Liver (tissue), 8 donors: ENCODE measurements at regions not wholly inside any gene's neighbourhood (a gene's known extent, or its start where the extent isn't known, plus 50 kb on each side); places are given as distances from the start of the nearest gene placed in this dataset.

Experiments
- DNase-seq: peaks from one replicate; pipeline ENCODE4 v3.0.0-alpha.2; 2017; ENCODE audit warnings: low spot score
- H3K27ac ChIP-seq, 2 donors: one replicate each; pipeline ENCODE4 v1.7.0; 2013; ENCODE audit warnings: inconsistent platforms in 2 of 2, low read length in 2 of 2, control low read depth in 1 of 2, low read depth in 1 of 2, mild to moderate bottlenecking in 1 of 2
- H3K27me3 ChIP-seq, 4 donors: one replicate each; pipeline versions ENCODE4 v1.6.1 to v1.7.0; 2013; ENCODE audit warnings: low read length in 3 of 4, inconsistent platforms in 1 of 4, mild to moderate bottlenecking in 1 of 4, moderate library complexity in 1 of 4; ENCODE audit not compliant: control insufficient read depth in 4 of 4, insufficient read depth in 4 of 4
- H3K36me3 ChIP-seq, 4 donors: one replicate each; pipeline versions ENCODE4 v1.6.1 to v1.7.0; 2013; ENCODE audit warnings: low read length in 3 of 4, mild to moderate bottlenecking in 3 of 4, low read depth in 1 of 4, moderate library complexity in 1 of 4; ENCODE audit not compliant: control insufficient read depth in 4 of 4, insufficient read depth in 3 of 4
- H3K4me1 ChIP-seq, 4 donors: one replicate each; pipeline versions ENCODE4 v1.6.1 to v1.7.0; 2013; ENCODE audit warnings: low read length in 3 of 4, mild to moderate bottlenecking in 3 of 4, moderate library complexity in 1 of 4; ENCODE audit not compliant: control insufficient read depth in 4 of 4, insufficient read depth in 4 of 4
- H3K4me3 ChIP-seq, 3 donors: one replicate each; pipeline versions ENCODE4 v1.6.1 to v1.7.0; 2013; ENCODE audit warnings: low read length in 3 of 3, control low read depth in 1 of 3, low read depth in 1 of 3, mild to moderate bottlenecking in 1 of 3
- H3K9ac ChIP-seq, 2 donors: one replicate each; pipeline ENCODE4 v1.7.0; 2013; ENCODE audit warnings: low read length in 2 of 2, mild to moderate bottlenecking in 2 of 2, moderate library complexity in 2 of 2, control low read depth in 1 of 2, low read depth in 1 of 2
- H3K9me3 ChIP-seq, 4 donors: one replicate each; pipeline versions ENCODE4 v1.6.1 to v1.7.0; 2013; ENCODE audit warnings: low read length in 3 of 4; ENCODE audit not compliant: control insufficient read depth in 4 of 4
- ATF3 ChIP-seq: IDR thresholded peaks from 2 replicates; pipeline ENCODE4 v1.6.1; 2016; ENCODE audit warnings: antibody characterized with exemption
- FOXA1 ChIP-seq: IDR thresholded peaks from 2 replicates; pipeline ENCODE4 v1.6.1; 2016; ENCODE audit warnings: antibody characterized with exemption
- FOXA2 ChIP-seq: IDR thresholded peaks from 2 replicates; pipeline ENCODE4 v1.6.1; 2016; ENCODE audit warnings: antibody characterized with exemption
- GABPA ChIP-seq, 2 donors: IDR thresholded peaks in 1 of 2; conservative IDR thresholded peaks in 1 of 2; 2 replicates each; pipeline ENCODE4 v1.6.1; 2016; ENCODE audit warnings: antibody characterized with exemption in 2 of 2, mild to moderate bottlenecking in 1 of 2, moderate library complexity in 1 of 2
- HNF4A ChIP-seq, 2 donors: conservative IDR thresholded peaks; 2 replicates each; pipeline ENCODE4 v1.6.1; 2016; ENCODE audit warnings: antibody characterized with exemption in 2 of 2, mild to moderate bottlenecking in 2 of 2
- HNF4G ChIP-seq: IDR thresholded peaks from 2 replicates; pipeline ENCODE4 v1.6.1; 2016; ENCODE audit warnings: antibody characterized with exemption
- JUND ChIP-seq, 2 donors: IDR thresholded peaks; 2 replicates each; pipeline ENCODE4 v1.6.1; 2016; ENCODE audit warnings: antibody characterized with exemption in 2 of 2
- MAX ChIP-seq: IDR thresholded peaks from 2 replicates; pipeline ENCODE4 v1.6.1; 2016; ENCODE audit warnings: antibody characterized with exemption
- NR2F2 ChIP-seq: IDR thresholded peaks from 2 replicates; pipeline ENCODE4 v1.6.1; 2016; ENCODE audit warnings: antibody characterized with exemption
- RAD21 ChIP-seq, 2 donors: IDR thresholded peaks; 2 replicates each; pipeline ENCODE4 v1.6.1; 2016; ENCODE audit warnings: antibody characterized with exemption in 2 of 2, mild to moderate bottlenecking in 2 of 2
- REST ChIP-seq: IDR thresholded peaks from 2 replicates; pipeline ENCODE4 v1.6.1; 2016; ENCODE audit warnings: antibody characterized with exemption, mild to moderate bottlenecking
- SP1 ChIP-seq: IDR thresholded peaks from 2 replicates; pipeline ENCODE4 v1.6.1; 2018; ENCODE audit warnings: antibody characterized with exemption, mild to moderate bottlenecking
- TAF1 ChIP-seq: conservative IDR thresholded peaks from 2 replicates; pipeline ENCODE4 v1.6.1; 2016; ENCODE audit warnings: antibody characterized with exemption, mild to moderate bottlenecking
- YY1 ChIP-seq: IDR thresholded peaks from 2 replicates; pipeline ENCODE4 v1.6.1; 2016; ENCODE audit warnings: antibody characterized with exemption, mild to moderate bottlenecking
- ZBTB33 ChIP-seq: IDR thresholded peaks from 2 replicates; pipeline ENCODE4 v1.6.1; 2016; ENCODE audit warnings: antibody characterized with exemption
- WGBS: extraction: QIAGEN DNeasy Blood & Tissue Kit; methylation state at CpG from one replicate; pipeline ENCODE4 v1.1.7; 2013; 5-methylcytosine and 5-hydroxymethylcytosine counted together
- TF ChIP-seq, protein P1 (sequence below): fragments of 150-350 bp; IDR thresholded peaks from 2 replicates; pipeline ENCODE4 v1.5.1; 2017; ENCODE audit warnings: improper control_type of control experiment, low read depth, low read length; ENCODE audit not compliant: missing input control
- donor health status: healthy.
- donor health status: healthy.
- donor health status: healthy.
- donor health status: healthy.
- donor health status: healthy.

DNA sequence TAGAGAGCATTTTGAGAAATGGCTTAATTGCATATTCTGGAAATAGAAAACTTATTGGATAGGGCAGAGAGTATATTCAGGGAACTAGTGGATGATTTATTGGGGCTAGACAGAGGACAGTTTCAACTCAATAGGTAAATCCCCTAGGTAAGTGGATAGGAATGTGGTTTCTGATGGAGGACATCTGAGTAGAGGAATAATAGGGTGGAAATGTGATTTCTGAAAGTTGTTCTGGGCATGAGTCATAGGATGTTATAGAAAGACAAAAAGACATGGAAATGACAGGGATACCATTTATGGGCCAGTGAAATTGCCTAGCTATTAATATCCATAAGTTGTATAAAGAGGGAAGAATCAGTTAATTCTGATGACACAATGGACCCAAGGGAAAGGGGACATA, 563.3 kb upstream of the GOLIM4 start:
- no peaks in the 10 kb centered on the region for H3K9me3 ChIP-seq
- no peak for DNase-seq
- no peak overlapping the region for H3K9ac ChIP-seq
- no peak overlapping the region for H3K27ac ChIP-seq
- no peaks in the 10 kb centered on the region for H3K36me3 ChIP-seq
- H3K27me3 ChIP-seq, result no peaks in the 10 kb centered on the region
- no peaks in the 10 kb centered on the region for H3K4me1 ChIP-seq
- H3K4me3 ChIP-seq, result no peak overlapping the region
- TF ChIP-seq HNF4A (conservative IDR thresholded peaks at IDR 0.05) (no peak), YY1 (no peak), FOXA2 (no peak), FOXA1 (no peak), JUND (IDR thresholded peaks at IDR 0.05) (no peak), NR2F2 (no peak)
- TF ChIP-seq, protein P1, sequence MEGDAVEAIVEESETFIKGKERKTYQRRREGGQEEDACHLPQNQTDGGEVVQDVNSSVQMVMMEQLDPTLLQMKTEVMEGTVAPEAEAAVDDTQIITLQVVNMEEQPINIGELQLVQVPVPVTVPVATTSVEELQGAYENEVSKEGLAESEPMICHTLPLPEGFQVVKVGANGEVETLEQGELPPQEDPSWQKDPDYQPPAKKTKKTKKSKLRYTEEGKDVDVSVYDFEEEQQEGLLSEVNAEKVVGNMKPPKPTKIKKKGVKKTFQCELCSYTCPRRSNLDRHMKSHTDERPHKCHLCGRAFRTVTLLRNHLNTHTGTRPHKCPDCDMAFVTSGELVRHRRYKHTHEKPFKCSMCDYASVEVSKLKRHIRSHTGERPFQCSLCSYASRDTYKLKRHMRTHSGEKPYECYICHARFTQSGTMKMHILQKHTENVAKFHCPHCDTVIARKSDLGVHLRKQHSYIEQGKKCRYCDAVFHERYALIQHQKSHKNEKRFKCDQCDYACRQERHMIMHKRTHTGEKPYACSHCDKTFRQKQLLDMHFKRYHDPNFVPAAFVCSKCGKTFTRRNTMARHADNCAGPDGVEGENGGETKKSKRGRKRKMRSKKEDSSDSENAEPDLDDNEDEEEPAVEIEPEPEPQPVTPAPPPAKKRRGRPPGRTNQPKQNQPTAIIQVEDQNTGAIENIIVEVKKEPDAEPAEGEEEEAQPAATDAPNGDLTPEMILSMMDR, result no peak

- H3K4me3 ChIP-seq, result no peak overlapping the region
- H3K4me1 ChIP-seq, result no peaks in the 10 kb centered on the region
- TF ChIP-seq ATF3 (no peak), RAD21 (IDR thresholded peaks at IDR 0.05) (no peak), ZBTB33 (no peak), SP1 (no peak), HNF4G (no peak), FOXA1 (no peak), TAF1 (no peak), FOXA2 (no peak), JUND (IDR thresholded peaks at IDR 0.05) (no peak), REST (no peak), GABPA (IDR thresholded peaks at IDR 0.05 in 1 of 2, conservative IDR thresholded peaks at IDR 0.05 in 1 of 2) (no peak), MAX (no peak), NR2F2 (no peak)
- TF ChIP-seq, protein P1, result no peak
- no peaks in the 10 kb centered on the region for H3K36me3 ChIP-seq
- H3K27me3 ChIP-seq, result no peaks in the 10 kb centered on the region
- WGBS, result 93% methylated on average over 1 of the region's 1 CpG
- no peak overlapping the region for H3K27ac ChIP-seq
- H3K9me3 ChIP-seq, result no peaks in the 10 kb centered on the region
- DNase-seq, result no peak
- H3K9ac ChIP-seq, result no peak overlapping the region
Measured at GRCh38 chr3:168655611-168656010, 559.9 kb upstream of the GOLIM4 start.
